ENCODE measurements at regions not wholly inside any gene's neighbourhood (a gene's known extent, or its start where the extent isn't known, plus 50 kb on each side); places are given as distances from the start of the nearest gene placed in this dataset.

DNA sequence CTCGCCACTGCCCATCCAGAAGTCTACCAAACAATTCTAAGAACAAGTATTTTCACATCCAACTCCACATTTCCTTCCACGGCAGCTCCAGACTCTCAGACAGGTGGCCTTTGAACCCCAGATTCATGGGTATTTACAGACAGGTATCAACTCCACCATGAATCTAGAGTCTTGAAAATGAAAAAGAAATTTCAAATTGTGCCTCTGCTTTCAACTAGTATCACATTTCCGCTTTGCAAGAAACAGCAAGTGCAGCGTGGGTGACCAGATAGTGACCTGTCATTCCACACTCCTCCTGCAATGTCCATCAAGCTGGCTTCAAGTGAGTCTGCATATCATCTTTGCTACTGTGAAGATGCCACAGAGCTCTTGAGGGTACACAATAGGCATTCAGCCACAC lies 232.4 kb upstream of the RPL38 start:
- TF ChIP-seq ESRRA (CRISPR knock-in tag; IDR thresholded peaks at IDR 0.05; ENCODE audit: borderline replicate concordance) (no peak), NR1H2 (CRISPR knock-in tag; IDR thresholded peaks at IDR 0.05) (no peak), KAT7 (CRISPR knock-in tag; IDR thresholded peaks at IDR 0.05; ENCODE audit: borderline replicate concordance) (no peak), MYBL2 (CRISPR knock-in tag; IDR thresholded peaks at IDR 0.05) (no peak)
- TF ChIP-seq, protein P1, sequence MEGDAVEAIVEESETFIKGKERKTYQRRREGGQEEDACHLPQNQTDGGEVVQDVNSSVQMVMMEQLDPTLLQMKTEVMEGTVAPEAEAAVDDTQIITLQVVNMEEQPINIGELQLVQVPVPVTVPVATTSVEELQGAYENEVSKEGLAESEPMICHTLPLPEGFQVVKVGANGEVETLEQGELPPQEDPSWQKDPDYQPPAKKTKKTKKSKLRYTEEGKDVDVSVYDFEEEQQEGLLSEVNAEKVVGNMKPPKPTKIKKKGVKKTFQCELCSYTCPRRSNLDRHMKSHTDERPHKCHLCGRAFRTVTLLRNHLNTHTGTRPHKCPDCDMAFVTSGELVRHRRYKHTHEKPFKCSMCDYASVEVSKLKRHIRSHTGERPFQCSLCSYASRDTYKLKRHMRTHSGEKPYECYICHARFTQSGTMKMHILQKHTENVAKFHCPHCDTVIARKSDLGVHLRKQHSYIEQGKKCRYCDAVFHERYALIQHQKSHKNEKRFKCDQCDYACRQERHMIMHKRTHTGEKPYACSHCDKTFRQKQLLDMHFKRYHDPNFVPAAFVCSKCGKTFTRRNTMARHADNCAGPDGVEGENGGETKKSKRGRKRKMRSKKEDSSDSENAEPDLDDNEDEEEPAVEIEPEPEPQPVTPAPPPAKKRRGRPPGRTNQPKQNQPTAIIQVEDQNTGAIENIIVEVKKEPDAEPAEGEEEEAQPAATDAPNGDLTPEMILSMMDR (IDR thresholded peaks at IDR 0.05) = no peak
- TF ChIP-seq, protein P2, sequence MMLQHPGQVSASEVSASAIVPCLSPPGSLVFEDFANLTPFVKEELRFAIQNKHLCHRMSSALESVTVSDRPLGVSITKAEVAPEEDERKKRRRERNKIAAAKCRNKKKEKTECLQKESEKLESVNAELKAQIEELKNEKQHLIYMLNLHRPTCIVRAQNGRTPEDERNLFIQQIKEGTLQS (CRISPR knock-in tag; conservative IDR thresholded peaks at IDR 0.05) = no peak
- TF ChIP-seq, protein P3, sequence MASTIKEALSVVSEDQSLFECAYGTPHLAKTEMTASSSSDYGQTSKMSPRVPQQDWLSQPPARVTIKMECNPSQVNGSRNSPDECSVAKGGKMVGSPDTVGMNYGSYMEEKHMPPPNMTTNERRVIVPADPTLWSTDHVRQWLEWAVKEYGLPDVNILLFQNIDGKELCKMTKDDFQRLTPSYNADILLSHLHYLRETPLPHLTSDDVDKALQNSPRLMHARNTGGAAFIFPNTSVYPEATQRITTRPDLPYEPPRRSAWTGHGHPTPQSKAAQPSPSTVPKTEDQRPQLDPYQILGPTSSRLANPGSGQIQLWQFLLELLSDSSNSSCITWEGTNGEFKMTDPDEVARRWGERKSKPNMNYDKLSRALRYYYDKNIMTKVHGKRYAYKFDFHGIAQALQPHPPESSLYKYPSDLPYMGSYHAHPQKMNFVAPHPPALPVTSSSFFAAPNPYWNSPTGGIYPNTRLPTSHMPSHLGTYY (CRISPR knock-in tag; IDR thresholded peaks at IDR 0.05) = no peak
- TF ChIP-seq, protein P4, sequence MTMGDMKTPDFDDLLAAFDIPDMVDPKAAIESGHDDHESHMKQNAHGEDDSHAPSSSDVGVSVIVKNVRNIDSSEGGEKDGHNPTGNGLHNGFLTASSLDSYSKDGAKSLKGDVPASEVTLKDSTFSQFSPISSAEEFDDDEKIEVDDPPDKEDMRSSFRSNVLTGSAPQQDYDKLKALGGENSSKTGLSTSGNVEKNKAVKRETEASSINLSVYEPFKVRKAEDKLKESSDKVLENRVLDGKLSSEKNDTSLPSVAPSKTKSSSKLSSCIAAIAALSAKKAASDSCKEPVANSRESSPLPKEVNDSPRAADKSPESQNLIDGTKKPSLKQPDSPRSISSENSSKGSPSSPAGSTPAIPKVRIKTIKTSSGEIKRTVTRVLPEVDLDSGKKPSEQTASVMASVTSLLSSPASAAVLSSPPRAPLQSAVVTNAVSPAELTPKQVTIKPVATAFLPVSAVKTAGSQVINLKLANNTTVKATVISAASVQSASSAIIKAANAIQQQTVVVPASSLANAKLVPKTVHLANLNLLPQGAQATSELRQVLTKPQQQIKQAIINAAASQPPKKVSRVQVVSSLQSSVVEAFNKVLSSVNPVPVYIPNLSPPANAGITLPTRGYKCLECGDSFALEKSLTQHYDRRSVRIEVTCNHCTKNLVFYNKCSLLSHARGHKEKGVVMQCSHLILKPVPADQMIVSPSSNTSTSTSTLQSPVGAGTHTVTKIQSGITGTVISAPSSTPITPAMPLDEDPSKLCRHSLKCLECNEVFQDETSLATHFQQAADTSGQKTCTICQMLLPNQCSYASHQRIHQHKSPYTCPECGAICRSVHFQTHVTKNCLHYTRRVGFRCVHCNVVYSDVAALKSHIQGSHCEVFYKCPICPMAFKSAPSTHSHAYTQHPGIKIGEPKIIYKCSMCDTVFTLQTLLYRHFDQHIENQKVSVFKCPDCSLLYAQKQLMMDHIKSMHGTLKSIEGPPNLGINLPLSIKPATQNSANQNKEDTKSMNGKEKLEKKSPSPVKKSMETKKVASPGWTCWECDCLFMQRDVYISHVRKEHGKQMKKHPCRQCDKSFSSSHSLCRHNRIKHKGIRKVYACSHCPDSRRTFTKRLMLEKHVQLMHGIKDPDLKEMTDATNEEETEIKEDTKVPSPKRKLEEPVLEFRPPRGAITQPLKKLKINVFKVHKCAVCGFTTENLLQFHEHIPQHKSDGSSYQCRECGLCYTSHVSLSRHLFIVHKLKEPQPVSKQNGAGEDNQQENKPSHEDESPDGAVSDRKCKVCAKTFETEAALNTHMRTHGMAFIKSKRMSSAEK (CRISPR knock-in tag; IDR thresholded peaks at IDR 0.05; ENCODE audit: borderline replicate concordance) = no peak
